HTR-8/SVneo (cell line): ENCODE measurements at regions not wholly inside any gene's neighbourhood (a gene's known extent, or its start where the extent isn't known, plus 50 kb on each side); places are given as distances from the start of the nearest gene placed in this dataset.
A peak's percentile ranks its signal among the peaks of the same experiment; 100 is the strongest.

ENCODE experiments used
- DNase-seq: peaks from one replicate; pipeline ENCODE4 v3.0.0; 2011; ENCODE audit warnings: low spot score, mixed read lengths; ENCODE audit not compliant: insufficient read length
- FAIRE-seq: peaks from 2 replicates; lab custom pipeline; 2011; peaks lifted over from hg19 to GRCh38; lab: Jason Lieb, UNC

- no peak for FAIRE-seq
- DNase-seq, result no peak
Measured at GRCh38 chr4:129604632-129605255, 508.8 kb downstream of the C4orf33 start.

DNA sequence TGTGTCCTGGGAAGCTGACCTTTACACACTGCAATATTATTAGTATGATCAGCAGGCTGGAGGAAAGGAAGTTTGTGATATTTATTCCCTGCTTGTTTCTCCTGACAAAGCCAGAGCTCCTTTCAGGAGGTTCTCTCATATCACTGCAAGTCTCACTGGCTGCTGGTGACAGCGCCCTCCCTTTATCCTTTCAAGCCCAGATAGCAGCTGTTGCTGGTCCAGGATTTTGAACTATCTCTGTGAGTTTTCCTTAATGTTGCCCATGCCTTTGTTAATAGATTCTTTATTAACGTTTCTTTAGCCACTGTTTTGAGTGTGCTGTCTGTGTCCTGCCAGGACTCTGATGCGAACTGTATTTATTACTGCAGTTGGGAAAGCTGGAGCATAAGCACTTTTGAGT is 518.7 kb downstream of the C4orf33 start:
- no peak for DNase-seq
- no peak for FAIRE-seq

- FAIRE-seq, result no peak
- DNase-seq, result no peak
Measured at GRCh38 chr4:129622566-129622965, 526.6 kb downstream of the C4orf33 start.

GRCh38 chr4:129623233-129623875 is 527.4 kb downstream of the C4orf33 start:
- FAIRE-seq, result no peak
- DNase-seq, result no peak

GRCh38 chr4:129641179-129641578 is 545.2 kb downstream of the C4orf33 start:
- peak; percentile 5 for DNase-seq
- FAIRE-seq, result no peak

- FAIRE-seq, result no peak
- DNase-seq, result no peak
Measured at GRCh38 chr4:129645461-129645860, 549.5 kb downstream of the C4orf33 start.

DNA sequence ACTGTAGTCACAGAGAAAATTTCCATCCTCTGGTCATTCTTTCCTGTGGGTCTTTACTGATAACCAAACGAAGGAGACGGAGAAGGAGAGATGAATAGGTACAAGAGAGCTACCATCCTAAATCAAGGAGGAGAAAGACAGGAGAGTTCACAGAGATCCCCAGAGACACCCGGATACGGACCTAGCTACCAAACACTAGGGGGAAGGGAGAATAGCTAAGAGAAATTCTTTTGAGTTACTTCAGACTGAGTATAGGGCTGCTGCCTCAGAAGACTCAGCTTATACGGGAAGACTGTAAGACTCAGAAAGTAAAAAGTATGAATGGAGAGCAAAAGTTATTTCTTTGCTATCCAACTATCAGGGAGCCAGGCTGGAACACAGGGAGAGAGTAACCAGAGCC is 572.1 kb downstream of the C4orf33 start:
- FAIRE-seq, result no peak

GRCh38 chr4:129672941-129673340 is 577.0 kb downstream of the C4orf33 start:
- no peak for DNase-seq
- FAIRE-seq, result no peak

More for the DNA sequence above, 572.1 kb downstream of the C4orf33 start:
- no peak for DNase-seq

DNA sequence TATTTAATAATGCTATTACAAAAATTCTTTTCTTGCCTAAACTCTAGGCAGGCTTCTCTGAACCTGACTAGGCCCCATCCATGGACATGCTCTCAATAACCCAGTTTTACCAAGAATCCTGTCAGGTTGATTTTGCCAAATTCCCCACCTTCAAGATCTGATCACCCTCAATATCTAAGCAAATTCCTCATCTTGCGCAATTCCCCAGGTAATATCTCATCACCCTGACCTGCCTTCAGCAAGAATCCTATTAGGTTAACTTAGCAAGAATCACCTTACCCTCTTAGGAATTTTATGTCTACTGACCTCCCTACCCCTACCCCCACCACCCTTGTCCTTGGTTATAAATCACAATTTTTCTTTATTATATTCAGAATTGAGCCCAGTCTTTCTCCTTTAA is 579.1 kb downstream of the C4orf33 start:
- no peak for FAIRE-seq

GRCh38 chr4:129676934-129677333 is 581.0 kb downstream of the C4orf33 start:
- FAIRE-seq (no peak), DNase-seq (no peak)

More for the DNA sequence above, 579.1 kb downstream of the C4orf33 start:
- no peak for DNase-seq

DNA sequence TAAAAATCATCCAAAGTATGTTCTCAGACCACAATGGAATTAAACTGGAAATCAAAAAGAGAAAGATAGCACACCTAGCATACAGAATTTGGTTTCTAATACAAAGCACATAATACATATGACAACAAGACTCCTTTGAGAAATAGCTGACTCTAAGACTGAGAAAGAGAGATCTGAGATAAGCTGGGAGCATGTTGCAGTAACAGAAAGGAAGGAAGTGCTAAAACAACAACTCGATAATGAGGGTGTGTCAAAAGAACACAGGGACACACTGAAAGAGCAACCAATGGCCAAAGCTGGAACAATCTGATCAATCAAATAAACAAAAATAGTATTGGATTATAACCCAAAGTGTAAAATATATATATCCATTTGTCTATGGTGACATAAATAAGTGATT is 586.6 kb downstream of the C4orf33 start:
- FAIRE-seq, result no peak
- DNase-seq, result no peak

GRCh38 chr4:129707949-129708348 is 612.0 kb downstream of the C4orf33 start:
- no peak for DNase-seq
- no peak for FAIRE-seq

GRCh38 chr4:129708784-129709183 is 612.8 kb downstream of the C4orf33 start:
- no peak for FAIRE-seq
- DNase-seq, result no peak

- FAIRE-seq (no peak), DNase-seq (no peak)
Measured at GRCh38 chr4:129738175-129738574, 642.2 kb downstream of the C4orf33 start.

DNA sequence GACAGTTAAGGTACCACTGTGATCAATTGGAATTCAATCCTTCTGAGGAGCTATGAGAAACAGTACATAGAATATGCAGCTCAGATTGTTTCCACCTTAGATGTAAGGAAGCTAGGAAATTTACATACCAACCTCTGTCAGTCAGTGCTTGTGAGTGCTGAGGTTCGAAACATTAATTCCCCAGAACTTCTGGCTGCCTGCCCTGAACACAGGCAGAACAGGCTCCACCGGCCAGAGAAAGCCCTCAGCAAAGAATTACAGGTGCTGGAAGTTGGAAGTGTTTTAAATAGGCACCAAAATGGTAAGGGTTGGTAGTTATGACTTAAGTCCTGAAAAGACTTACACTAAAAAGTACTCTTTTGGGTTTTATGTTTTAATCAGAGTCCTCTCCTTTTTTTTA is 651.8 kb downstream of the C4orf33 start:
- no peak for DNase-seq
- no peak for FAIRE-seq

DNA sequence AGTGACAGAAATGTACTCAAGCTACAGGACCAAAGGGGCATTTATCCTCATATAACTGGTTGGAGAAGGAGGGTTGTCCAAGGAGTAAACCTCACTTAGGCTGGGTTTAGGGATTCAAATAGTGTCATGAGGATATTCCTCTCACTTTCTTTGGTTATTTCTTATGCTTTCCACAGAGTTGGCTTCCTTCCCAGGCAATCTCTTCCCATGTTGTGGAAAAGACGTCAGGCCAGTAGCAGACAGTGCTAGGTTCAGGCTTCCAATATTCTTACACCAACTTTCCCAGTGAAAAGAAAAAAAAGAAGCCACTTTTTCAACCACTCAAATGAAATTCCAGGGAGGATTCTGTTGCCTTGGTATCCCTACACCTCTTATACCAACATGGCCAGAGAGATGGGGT is 653.0 kb downstream of the C4orf33 start:
- DNase-seq, result no peak
- no peak for FAIRE-seq

- no peak for DNase-seq
- FAIRE-seq, result no peak
Measured at GRCh38 chr4:129751646-129752045, 655.7 kb downstream of the C4orf33 start.

DNA sequence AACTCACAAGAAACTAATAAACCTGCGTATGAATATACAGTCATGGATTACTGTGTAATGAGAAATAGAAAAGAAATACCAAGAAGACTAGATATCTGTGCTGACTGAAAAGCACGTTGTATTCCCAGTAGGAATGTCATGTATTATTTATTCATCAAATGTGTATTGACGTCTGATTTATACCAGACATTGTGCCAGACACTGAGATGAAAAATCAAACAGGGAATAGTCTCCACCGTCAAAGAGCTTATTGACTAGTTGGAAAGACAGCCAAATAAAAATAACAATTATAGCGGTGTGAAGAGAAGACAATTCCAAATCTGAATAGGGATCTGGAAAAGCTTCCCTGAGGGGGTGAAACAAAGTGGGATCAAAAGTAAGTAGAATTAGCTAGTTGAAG is 687.6 kb downstream of the C4orf33 start:
- FAIRE-seq, result no peak

GRCh38 chr4:129788486-129788885 is 692.5 kb downstream of the C4orf33 start:
- FAIRE-seq (no peak), DNase-seq (no peak)

More for the DNA sequence above, 687.6 kb downstream of the C4orf33 start:
- no peak for DNase-seq

GRCh38 chr4:129804461-129804981 is 708.6 kb downstream of the C4orf33 start:
- DNase-seq, result no peak
- FAIRE-seq, result no peak

- FAIRE-seq (no peak), DNase-seq (no peak)
Measured at GRCh38 chr4:129806986-129807385, 711.0 kb downstream of the C4orf33 start.

DNA sequence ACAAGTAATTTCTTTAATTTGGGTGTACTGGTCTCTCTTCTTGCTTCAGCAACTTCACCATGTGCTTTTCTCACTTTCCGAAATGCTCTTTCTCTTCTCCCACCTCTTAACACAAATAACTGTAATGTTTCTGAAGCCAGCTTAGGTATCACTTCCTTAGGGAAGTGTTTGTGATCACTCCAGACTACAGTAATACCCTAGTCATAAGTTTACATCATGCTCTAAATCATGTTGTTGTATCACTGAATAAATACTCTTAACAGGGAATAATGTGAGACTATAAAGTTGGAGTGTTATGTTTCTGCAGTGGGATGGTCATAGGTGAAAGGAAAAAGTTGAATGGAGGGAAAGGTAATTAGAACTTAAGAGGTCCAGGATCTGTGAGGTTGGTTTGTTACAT is 712.3 kb downstream of the C4orf33 start:
- FAIRE-seq (no peak), DNase-seq (no peak)
